Activated CD8-positive, alpha-beta memory T cell treated with anti-CD3 and anti-CD28 coated beads for 36 hours (primary cell): ENCODE measurements at regions not wholly inside any gene's neighbourhood (a gene's known extent, or its start where the extent isn't known, plus 50 kb on each side); places are given as distances from the start of the nearest gene placed in this dataset.

ENCODE experiments used
- CTCF ChIA-PET: fragments of 350-600 bp; sonication (Branson Sonifier 250); formaldehyde crosslinking; loops from one replicate; lab custom pipeline; 2021; ENCODE audit warnings: antibody characterized with exemption; lab: Charles Lee
- POLR2A ChIA-PET: fragments of 350-600 bp; sonication (Branson Sonifier 250); formaldehyde crosslinking; loops from one replicate; lab custom pipeline; 2021; ENCODE audit warnings: antibody characterized with exemption; lab: Charles Lee

DNA sequence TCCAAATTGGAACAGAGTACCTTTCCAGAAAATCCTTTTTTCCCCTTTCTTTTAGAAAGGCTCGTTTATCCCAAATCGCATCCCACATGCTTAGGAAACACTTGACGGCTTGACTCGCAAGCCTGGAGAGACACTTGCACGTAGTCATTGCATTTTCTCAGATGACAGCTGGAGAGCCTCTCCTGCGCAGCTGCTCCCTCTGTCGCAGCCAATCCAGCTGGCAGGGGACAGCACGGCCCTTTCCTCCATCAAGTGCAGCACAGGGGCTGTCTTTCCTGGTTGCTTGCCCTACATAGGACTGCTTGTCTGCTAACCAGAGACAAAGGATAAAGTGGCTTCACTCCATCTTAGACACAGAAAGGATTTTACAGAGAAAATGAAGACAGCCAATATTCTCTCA lies 77.6 kb upstream of the RGS17 start:
- CTCF ChIA-PET = no interaction called here
- POLR2A ChIA-PET = no interaction called here

GRCh38 chr6:153207617-153208016 lies 76.5 kb upstream of the RGS17 start:
- POLR2A ChIA-PET = no interaction called here
- CTCF ChIA-PET = no interaction called here

- POLR2A ChIA-PET = no interaction called here
- CTCF ChIA-PET = no interaction called here
These were observed 75.9 kb upstream of the RGS17 start for GRCh38 chr6:153207006-153207405.

GRCh38 chr6:153192943-153193885 lies 62.1 kb upstream of the RGS17 start:
- CTCF ChIA-PET = interaction anchor here (0.5 kb wide), 1 partner anchor 769 kb away, joined by 5 read pairs; no protein-coding TSS in a partner anchor

DNA sequence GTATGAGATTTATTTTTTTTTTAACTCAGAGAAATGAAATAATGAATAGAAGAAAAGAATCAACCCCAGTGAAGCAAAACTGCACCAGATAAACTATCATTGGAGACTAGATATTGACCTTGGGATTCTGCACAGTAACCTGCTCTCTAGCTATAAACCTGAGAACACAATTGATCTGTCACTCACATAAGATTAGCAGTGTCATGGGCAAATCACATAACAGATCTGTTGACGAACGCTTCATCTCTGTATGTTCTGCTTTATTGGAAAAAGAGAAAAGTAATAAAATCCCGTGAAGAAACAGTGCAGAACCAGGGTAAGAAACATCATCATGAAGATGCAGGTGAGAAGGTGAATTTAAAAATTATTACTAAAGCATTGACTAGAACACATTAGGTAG lies 52.8 kb upstream of the RGS17 start:
- POLR2A ChIA-PET = no interaction called here
- CTCF ChIA-PET = no interaction called here

More at GRCh38 chr6:153192943-153193885, 62.1 kb upstream of the RGS17 start:
- POLR2A ChIA-PET = no interaction called here
